ENCODE measurements at regions not wholly inside any gene's neighbourhood (a gene's known extent, or its start where the extent isn't known, plus 50 kb on each side); places are given as distances from the start of the nearest gene placed in this dataset.

GRCh38 chr7:57305192-57305748 is 144.7 kb upstream of the ZNF716 start:
- no peaks in the 10 kb centered on the region for H3K4me1 ChIP-seq (ENCODE audit: control insufficient read depth in 1 of 2, insufficient read depth in 2 of 2, low read length in 2 of 2)
- peaks cover 2% of the 10 kb centered on the region for H3K9me3 ChIP-seq (ENCODE audit: control insufficient read depth, low read length)
- no peaks in the 10 kb centered on the region for H3K27me3 ChIP-seq (ENCODE audit: control insufficient read depth in 1 of 2, insufficient read depth in 2 of 2, low read length in 1 of 2)
- no peak overlapping the region for H3K4me3 ChIP-seq (ENCODE audit: low read length in 2 of 2)
- peak; percentile 45 for ATAC-seq (ENCODE audit: low FRiP score)
- H3K27ac ChIP-seq (ENCODE audit: low read depth in 1 of 2, low read length in 2 of 2) = no peak overlapping the region
- intact Hi-C loops (cut with DNase I) = no loop called here
- no peaks in the 10 kb centered on the region for H3K36me3 ChIP-seq (ENCODE audit: control insufficient read depth in 1 of 2, insufficient read depth in 2 of 2, low read length in 1 of 2)
- DNase-seq = no peak
- WGBS, 2 donors = 51 to 52% methylated on average over 17 of the region's 17 CpGs

GRCh38 chr7:57308631-57309408 is 141.2 kb upstream of the ZNF716 start:
- 60% methylated on average over 20 of the region's 20 CpGs for WGBS, 2 donors
- no peaks in the 10 kb centered on the region for H3K27me3 ChIP-seq (ENCODE audit: control insufficient read depth in 1 of 2, insufficient read depth in 2 of 2, low read length in 1 of 2)
- no peaks in the 10 kb centered on the region for H3K36me3 ChIP-seq (ENCODE audit: control insufficient read depth in 1 of 2, insufficient read depth in 2 of 2, low read length in 1 of 2)
- H3K4me3 ChIP-seq (ENCODE audit: low read length in 2 of 2) = no peak overlapping the region
- ATAC-seq (ENCODE audit: low FRiP score) = peak; percentile 56
- no peaks in the 10 kb centered on the region for H3K4me1 ChIP-seq (ENCODE audit: control insufficient read depth in 1 of 2, insufficient read depth in 2 of 2, low read length in 2 of 2)
- DNase-seq = no peak
- H3K9me3 ChIP-seq (ENCODE audit: control insufficient read depth, low read length) = peaks cover 2% of the 10 kb centered on the region
- intact Hi-C loops (cut with DNase I) = no loop called here
- H3K27ac ChIP-seq (ENCODE audit: low read depth in 1 of 2, low read length in 2 of 2) = no peak overlapping the region

- no peaks in the 10 kb centered on the region for H3K4me1 ChIP-seq (ENCODE audit: control insufficient read depth in 1 of 2, insufficient read depth in 2 of 2, low read length in 2 of 2)
- H3K27me3 ChIP-seq (ENCODE audit: control insufficient read depth in 1 of 2, insufficient read depth in 2 of 2, low read length in 1 of 2) = no peaks in the 10 kb centered on the region
- H3K4me3 ChIP-seq (ENCODE audit: low read length in 2 of 2) = no peak overlapping the region
- WGBS, 2 donors = 77 to 85% methylated on average over 4 of the region's 4 CpGs
- ATAC-seq (ENCODE audit: low FRiP score) = no peak
- no peaks in the 10 kb centered on the region for H3K9me3 ChIP-seq (ENCODE audit: control insufficient read depth, low read length)
- no peak overlapping the region for H3K27ac ChIP-seq (ENCODE audit: low read depth in 1 of 2, low read length in 2 of 2)
- no peak for DNase-seq
- intact Hi-C loops (cut with DNase I) = no loop called here
- no peaks in the 10 kb centered on the region for H3K36me3 ChIP-seq (ENCODE audit: control insufficient read depth in 1 of 2, insufficient read depth in 2 of 2, low read length in 1 of 2)
Measured at GRCh38 chr7:57327081-57327480, 122.9 kb upstream of the ZNF716 start.

- DNase-seq = no peak
- H3K27ac ChIP-seq (ENCODE audit: low read depth in 1 of 2, low read length in 2 of 2) = no peak overlapping the region
- no peaks in the 10 kb centered on the region for H3K27me3 ChIP-seq (ENCODE audit: control insufficient read depth in 1 of 2, insufficient read depth in 2 of 2, low read length in 1 of 2)
- intact Hi-C loops (cut with DNase I) = no loop called here
- no peak overlapping the region for H3K4me3 ChIP-seq (ENCODE audit: low read length in 2 of 2)
- no peaks in the 10 kb centered on the region for H3K4me1 ChIP-seq (ENCODE audit: control insufficient read depth in 1 of 2, insufficient read depth in 2 of 2, low read length in 2 of 2)
- peaks cover 2% of the 10 kb centered on the region for H3K9me3 ChIP-seq (ENCODE audit: control insufficient read depth, low read length)
- ATAC-seq (ENCODE audit: low FRiP score) = no peak
- H3K36me3 ChIP-seq (ENCODE audit: control insufficient read depth in 1 of 2, insufficient read depth in 2 of 2, low read length in 1 of 2) = no peaks in the 10 kb centered on the region
- 82 to 86% methylated on average over 11 of the region's 11 CpGs for WGBS, 2 donors
Measured at GRCh38 chr7:57328457-57328856, 121.5 kb upstream of the ZNF716 start.

GRCh38 chr7:57328963-57329362 is 121.0 kb upstream of the ZNF716 start:
- WGBS, 2 donors = 52 to 63% methylated on average over 3 of the region's 3 CpGs

GRCh38 chr7:57339198-57339944 is 110.6 kb upstream of the ZNF716 start:
- Histone ChIP-seq H3K36me3 (ENCODE audit: control insufficient read depth in 1 of 2, insufficient read depth in 2 of 2, low read length in 1 of 2) (no peaks in the 10 kb centered on the region), H3K4me3 (ENCODE audit: low read length in 2 of 2) (no peak overlapping the region), H3K27me3 (ENCODE audit: control insufficient read depth in 1 of 2, insufficient read depth in 2 of 2, low read length in 1 of 2) (no peaks in the 10 kb centered on the region), H3K27ac (ENCODE audit: low read depth in 1 of 2, low read length in 2 of 2) (no peak overlapping the region), H3K4me1 (ENCODE audit: control insufficient read depth in 1 of 2, insufficient read depth in 2 of 2, low read length in 2 of 2) (no peaks in the 10 kb centered on the region), H3K9me3 (ENCODE audit: control insufficient read depth, low read length) (peaks cover 1% of the 10 kb centered on the region)
- intact Hi-C loops (cut with DNase I) = no loop called here
- no peak for DNase-seq
- WGBS, 2 donors = 70 to 73% methylated on average over 11 of the region's 11 CpGs
- no peak for ATAC-seq (ENCODE audit: low FRiP score)

More at GRCh38 chr7:57328963-57329362, 121.0 kb upstream of the ZNF716 start:
- ATAC-seq (ENCODE audit: low FRiP score) (no peak), DNase-seq (peak in 1 of 2 donors; percentile 30)
- Histone ChIP-seq H3K4me3 (ENCODE audit: low read length in 2 of 2) (no peak overlapping the region), H3K27ac (ENCODE audit: low read depth in 1 of 2, low read length in 2 of 2) (no peak overlapping the region), H3K27me3 (ENCODE audit: control insufficient read depth in 1 of 2, insufficient read depth in 2 of 2, low read length in 1 of 2) (no peaks in the 10 kb centered on the region), H3K36me3 (ENCODE audit: control insufficient read depth in 1 of 2, insufficient read depth in 2 of 2, low read length in 1 of 2) (no peaks in the 10 kb centered on the region), H3K4me1 (ENCODE audit: control insufficient read depth in 1 of 2, insufficient read depth in 2 of 2, low read length in 2 of 2) (no peaks in the 10 kb centered on the region), H3K9me3 (ENCODE audit: control insufficient read depth, low read length) (peaks cover 4% of the 10 kb centered on the region)
- intact Hi-C loops (cut with DNase I) = no loop called here

- no peaks in the 10 kb centered on the region for H3K36me3 ChIP-seq (ENCODE audit: control insufficient read depth in 1 of 2, insufficient read depth in 2 of 2, low read length in 1 of 2)
- H3K27me3 ChIP-seq (ENCODE audit: control insufficient read depth in 1 of 2, insufficient read depth in 2 of 2, low read length in 1 of 2) = no peaks in the 10 kb centered on the region
- no peak overlapping the region for H3K4me3 ChIP-seq (ENCODE audit: low read length in 2 of 2)
- no peak overlapping the region for H3K27ac ChIP-seq (ENCODE audit: low read depth in 1 of 2, low read length in 2 of 2)
- no peaks in the 10 kb centered on the region for H3K4me1 ChIP-seq (ENCODE audit: control insufficient read depth in 1 of 2, insufficient read depth in 2 of 2, low read length in 2 of 2)
- intact Hi-C loops (cut with DNase I) = no loop called here
- 81 to 86% methylated on average over 5 of the region's 5 CpGs for WGBS, 2 donors
- DNase-seq (no peak), ATAC-seq (ENCODE audit: low FRiP score) (no peak)
- H3K9me3 ChIP-seq (ENCODE audit: control insufficient read depth, low read length) = no peaks in the 10 kb centered on the region
Measured at GRCh38 chr7:57342954-57343353, 107.0 kb upstream of the ZNF716 start.

GRCh38 chr7:57343901-57344622 is 105.9 kb upstream of the ZNF716 start:
- Histone ChIP-seq H3K4me1 (ENCODE audit: control insufficient read depth in 1 of 2, insufficient read depth in 2 of 2, low read length in 2 of 2) (no peaks in the 10 kb centered on the region), H3K27me3 (ENCODE audit: control insufficient read depth in 1 of 2, insufficient read depth in 2 of 2, low read length in 1 of 2) (no peaks in the 10 kb centered on the region), H3K9me3 (ENCODE audit: control insufficient read depth, low read length) (no peaks in the 10 kb centered on the region), H3K36me3 (ENCODE audit: control insufficient read depth in 1 of 2, insufficient read depth in 2 of 2, low read length in 1 of 2) (no peaks in the 10 kb centered on the region), H3K27ac (ENCODE audit: low read depth in 1 of 2, low read length in 2 of 2) (no peak overlapping the region), H3K4me3 (ENCODE audit: low read length in 2 of 2) (no peak overlapping the region)
- DNase-seq = no peak
- ATAC-seq (ENCODE audit: low FRiP score) = no peak
- 71 to 76% methylated on average over 15 of the region's 15 CpGs for WGBS, 2 donors
- intact Hi-C loops (cut with DNase I) = no loop called here
